Ecto neural progenitor cell (in vitro differentiated cells): ENCODE measurements at regions not wholly inside any gene's neighbourhood (a gene's known extent, or its start where the extent isn't known, plus 50 kb on each side); places are given as distances from the start of the nearest gene placed in this dataset.

Experiments used
- DNase-seq: peaks from one replicate; pipeline ENCODE4 v3.0.0-alpha.2; 2018; ENCODE audit warnings: low spot score

DNA sequence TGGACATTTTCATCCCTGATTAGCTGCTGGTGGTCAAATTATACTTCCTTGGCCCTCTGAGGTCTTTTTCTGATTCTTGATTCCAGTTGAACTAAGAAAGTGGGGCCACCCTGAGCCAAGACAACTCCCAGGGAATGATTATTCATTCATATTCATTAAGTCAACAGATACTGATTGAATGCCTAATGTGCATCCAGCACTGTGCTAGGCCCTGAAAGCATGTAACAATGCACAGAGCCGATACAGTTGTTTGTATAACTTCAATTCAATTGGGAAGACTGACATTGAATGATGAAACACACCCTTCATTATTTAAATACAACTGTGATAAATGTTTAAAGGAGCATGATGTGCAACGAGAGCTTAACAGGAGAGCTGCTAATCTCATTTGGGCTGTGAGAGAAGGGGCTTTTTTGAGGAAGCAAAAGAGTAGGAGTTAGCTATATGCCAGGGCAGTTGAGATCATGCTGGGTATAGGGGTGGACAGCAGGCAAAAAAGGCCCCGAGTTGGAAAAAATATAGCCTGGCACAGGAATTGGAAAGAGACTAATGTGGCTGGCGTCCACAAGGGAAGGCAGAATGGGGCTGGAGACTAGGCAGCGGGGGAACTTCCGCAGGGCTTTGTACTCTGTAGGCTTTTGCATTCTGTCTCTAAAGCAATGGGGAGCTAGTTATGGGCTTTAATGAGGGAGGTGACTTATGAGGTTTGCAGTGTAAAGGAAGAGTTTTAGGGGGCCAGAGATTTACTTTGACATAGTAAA is 57.2 kb upstream of the ACVR1 start:
- DNase-seq: peak; percentile 47

- DNase-seq: peak; percentile 64
Observed at GRCh38 chr2:157932480-157933159, 56.5 kb upstream of the ACVR1 start.

- no peak for DNase-seq
Observed at GRCh38 chr2:157931542-157931941, 55.4 kb upstream of the ACVR1 start.

DNA sequence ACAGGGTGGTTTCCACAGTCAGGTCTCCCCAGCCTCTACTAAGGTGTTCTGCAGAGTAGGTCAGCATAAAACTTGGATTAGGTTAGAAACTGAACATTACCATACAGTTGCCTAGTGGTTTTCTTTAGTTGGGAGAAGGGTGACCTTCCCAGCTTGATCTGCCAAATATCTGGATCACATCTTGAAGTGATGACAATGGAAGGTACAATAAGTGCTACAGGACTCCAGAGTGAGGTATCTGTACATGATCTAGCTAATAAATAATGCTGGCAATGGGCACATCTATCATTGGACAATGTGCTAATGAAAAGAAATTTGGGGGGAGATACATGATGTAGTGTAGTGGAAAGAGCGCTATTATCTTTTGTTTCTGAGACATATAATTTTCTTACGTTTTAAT is 54.6 kb upstream of the ACVR1 start:
- DNase-seq: no peak

- DNase-seq: no peak
Observed at GRCh38 chr2:157929871-157930667, 53.9 kb upstream of the ACVR1 start.

DNA sequence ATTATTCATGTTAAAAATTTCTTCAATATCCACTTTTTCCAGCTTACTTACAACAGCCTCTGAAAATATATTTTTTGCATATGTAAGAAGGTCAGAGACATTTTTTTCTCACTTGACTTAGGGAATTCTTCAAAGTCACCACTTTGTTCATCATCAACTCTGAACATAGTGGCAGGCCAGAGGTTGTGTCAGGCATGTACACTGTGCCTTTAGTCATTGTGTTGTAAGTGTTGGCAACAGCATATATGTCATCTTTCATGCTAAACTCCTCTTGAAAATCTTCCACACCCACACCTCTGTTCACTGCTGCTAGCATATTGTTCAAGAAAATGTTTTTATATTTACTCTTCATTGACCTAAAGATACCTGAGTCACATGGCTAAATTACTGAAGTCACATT is 52.2 kb upstream of the ACVR1 start:
- DNase-seq: no peak

DNA sequence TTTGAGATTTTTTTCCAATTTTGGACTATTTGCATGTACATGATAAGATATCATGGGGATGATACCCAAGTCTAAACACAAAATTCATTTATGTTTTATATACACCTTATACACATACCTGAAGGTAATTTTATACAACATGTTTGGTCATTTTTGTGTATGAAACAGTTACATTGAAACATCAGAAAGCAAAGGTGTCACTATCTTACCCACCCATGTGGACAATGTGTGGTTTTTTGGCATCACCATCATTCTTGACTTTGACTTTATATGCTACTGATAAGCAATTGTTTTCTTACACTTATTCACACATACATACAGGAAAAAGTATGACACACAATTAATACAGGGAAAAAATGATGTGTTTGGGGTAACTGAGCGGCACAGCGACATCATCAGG is 51.0 kb upstream of the ACVR1 start:
- DNase-seq: no peak
